ENCODE measurements at regions not wholly inside any gene's neighbourhood (a gene's known extent, or its start where the extent isn't known, plus 50 kb on each side); places are given as distances from the start of the nearest gene placed in this dataset.

DNA sequence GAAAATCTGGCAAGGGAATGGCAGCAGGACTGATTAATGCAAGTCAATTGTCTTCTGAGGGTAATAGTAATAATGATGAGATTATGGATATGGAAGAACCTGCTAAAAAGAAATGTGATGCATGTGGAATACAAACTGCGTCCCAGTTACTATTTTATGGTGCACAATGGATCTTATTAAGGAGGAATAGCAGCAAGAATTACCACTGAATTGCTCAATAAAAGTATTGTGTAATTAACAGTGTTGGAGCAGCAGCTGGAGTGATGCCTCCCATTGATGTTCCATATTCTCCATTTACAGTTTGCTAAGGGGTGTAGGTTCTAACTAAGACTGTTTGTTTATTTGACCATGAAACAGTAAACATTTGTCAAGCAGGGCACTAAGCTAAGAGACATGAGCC is 167.9 kb downstream of the HRH4 start:
- no peak for DNase-seq

DNA sequence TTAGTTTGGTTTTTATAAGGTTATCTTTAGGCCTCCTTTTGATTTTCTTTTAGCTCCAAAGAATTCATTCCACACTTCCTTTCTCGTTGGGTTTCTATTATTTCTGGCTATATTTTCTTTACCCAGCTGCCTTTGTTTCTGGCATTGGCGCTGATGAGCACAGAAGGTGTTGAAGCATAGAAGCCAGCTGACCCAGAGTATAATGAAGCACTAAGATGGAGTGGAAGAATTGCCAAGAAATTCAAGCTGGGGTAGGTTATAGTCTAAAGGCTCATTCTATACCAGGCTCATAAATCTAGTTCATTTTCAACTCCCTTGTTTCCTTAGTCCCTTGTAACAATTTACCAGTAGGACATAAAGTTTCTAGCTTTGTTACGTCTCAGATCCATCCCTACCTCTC is 169.5 kb downstream of the HRH4 start:
- peak; percentile 61 for DNase-seq

DNA sequence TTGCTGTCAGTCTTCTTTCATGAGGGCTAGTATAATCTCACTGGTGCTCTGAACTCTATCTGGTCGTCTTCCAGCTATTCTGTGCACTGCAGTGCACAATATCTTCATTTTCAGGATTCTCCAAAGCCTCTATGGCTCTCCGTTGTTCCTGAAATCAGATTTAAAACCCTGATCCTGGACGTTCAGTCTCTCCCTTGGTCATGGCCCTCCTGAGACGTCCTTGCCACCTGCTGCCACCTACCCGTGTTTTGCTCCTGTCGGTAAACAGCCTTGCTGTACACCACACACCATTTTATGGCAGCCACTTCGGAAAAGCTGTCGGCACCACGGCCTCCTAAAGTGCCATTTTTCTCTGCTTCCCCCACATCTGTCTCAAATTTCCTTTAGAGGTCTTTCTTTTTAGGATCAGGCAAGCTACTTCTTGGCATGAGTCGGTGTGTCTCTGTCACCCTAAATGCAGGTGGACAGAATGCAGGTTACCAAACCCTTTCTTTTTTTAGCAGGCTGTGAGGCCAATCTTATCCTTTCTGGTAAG is 170.0 kb downstream of the HRH4 start:
- DNase-seq, result no peak

DNA sequence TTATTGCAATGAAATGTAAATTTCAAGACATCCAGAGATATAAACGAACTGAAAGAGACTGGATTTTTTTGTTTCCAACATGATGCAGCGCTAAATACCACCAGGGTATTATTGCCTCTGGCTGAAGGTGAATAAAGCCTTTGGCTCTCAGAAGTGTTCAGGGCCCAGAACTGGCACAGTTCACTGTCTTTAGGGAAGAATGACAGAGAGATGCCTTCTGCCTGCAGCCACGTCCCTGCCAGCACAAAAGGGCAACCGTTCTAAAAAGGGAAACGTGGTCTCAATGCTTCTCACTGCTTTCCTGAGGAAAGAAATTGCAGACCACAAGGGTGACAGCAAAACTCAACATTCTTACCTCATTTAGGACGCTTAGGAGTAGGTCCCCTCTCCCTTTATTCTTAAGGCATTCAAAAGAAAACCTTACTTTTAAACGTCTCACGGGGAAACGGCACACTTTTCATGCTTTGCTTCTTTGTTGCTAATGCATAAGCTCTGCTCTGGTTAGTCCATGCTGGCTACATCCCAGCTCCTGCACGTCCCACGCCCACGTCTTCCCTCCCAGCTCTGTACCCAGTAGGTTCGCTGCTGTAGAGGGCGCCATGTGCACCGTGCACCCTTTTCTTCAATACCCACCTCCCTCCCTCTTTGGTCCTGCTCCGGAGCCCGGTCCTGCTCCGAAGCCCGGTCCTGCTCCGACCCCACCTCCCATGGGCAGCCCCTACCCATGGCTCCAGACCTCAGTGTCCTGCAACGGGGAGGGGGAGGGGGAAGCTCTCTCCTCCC is 171.0 kb downstream of the HRH4 start:
- peak; percentile 55 for DNase-seq

DNA sequence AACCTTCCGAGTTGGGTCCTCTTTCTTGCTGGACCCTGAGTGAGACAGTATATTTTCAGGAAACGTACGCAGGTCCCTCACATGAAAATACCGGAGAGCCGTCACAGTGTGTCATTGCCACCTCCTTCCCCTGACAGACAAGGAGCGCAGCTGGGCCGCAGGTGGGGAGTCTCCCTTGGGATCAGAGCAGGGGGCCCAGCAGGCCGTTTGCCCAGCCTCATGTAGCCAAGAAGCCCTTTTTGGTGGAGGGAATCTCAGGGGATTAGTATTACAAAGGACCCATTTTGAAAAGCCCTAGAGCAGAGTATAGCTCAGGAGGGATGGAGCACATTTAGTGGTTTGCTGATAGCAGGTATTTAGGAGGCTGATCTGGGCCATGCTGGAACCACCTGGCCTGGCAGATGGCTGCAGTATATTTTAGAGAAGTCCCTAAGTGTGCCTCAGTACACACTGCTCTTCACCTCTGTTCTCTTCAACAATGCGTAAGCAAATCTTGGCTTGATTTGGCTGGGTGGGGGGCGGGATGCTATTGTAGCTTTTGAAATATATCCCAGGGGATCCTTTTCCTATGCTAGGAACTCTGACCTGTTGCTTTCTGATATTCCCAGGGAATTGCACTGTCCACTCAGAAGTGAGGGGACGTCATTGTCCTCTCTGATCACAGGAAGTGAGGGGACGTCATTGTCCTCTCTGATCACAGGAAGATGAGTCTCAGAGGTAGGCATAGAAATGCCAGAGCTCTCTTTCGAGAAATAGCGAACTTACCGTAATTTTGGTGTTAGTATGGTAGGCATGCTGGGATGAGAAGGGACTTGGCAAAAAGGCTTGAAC is 171.9 kb downstream of the HRH4 start:
- no peak for DNase-seq

DNA sequence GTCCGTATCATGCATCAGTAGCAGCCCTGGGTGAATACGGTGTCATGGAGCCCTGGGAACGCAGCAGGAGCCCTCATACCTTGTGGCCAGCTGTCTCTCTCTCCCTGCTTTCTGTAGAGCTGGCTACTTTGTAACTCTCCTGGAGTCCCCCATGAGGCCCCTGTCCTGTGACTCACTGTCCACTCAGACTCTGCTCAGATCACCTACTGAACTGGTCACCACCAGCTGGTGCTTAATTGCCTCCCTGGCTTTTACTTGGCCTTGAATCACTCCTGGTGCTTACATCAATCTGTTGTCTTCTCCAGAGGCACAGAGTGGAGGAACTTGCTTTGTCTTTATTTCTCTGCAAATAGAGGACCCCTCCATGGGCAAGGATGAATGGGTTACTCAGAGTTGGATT is 172.7 kb downstream of the HRH4 start:
- DNase-seq, result no peak

DNA sequence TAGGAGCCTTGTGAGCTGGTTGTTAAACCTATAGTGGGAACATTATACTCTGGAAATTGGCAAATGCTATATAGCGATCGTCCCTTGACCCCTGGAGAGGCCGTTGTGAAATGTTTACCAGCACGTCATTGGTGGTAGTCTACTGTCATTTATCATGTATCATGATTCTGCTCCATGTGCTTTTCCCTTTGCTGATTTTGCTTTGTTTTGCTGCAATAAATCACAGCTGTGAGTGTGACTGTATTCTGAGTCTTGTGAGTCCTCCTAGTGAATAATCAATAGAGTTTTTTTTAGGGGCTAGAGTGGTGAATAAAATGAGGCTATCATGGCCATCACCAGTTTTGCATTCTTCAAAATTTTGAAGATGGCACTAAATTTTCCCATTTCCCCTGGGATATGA is 189.1 kb downstream of the HRH4 start:
- DNase-seq, result no peak

DNA sequence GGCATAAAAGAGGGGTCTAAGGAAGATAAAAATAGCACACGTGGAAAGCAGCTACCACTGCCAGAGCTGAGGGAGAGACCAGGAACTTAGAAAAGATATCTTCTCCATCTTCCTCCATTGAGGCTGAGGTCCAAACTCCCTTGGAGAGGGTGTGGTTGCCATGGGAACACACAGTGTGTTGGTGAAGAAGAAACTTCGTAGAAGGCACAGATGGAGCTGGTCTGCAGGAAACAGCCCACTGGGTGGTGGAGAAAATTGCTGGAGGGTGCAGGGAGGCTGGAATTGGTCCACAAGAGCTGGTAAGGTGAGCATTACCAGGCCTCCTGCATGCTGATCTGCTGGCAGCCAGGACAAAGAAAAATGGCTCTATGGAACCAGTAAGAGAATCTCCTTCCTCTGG is 191.0 kb downstream of the HRH4 start:
- DNase-seq, result no peak

DNA sequence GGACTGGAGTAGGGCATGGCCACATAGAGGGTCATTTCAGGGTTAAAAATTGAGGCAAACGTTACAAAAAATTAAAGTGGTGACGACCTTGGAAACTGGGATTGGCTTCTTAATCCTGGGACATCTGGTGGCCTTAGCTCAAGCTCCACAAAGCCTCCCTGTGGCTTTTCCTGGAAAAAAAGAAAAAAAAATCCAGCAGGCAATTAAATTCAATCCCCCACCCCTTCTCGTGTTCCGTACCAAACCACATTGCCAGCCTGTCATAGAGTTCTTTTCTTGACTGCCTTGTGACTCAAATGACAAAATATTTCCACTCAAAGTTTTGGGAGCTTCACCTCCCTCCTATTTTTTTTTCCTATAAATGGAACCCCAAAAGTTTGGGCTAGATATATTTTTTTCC is 195.6 kb downstream of the HRH4 start:
- DNase-seq, result no peak

DNA sequence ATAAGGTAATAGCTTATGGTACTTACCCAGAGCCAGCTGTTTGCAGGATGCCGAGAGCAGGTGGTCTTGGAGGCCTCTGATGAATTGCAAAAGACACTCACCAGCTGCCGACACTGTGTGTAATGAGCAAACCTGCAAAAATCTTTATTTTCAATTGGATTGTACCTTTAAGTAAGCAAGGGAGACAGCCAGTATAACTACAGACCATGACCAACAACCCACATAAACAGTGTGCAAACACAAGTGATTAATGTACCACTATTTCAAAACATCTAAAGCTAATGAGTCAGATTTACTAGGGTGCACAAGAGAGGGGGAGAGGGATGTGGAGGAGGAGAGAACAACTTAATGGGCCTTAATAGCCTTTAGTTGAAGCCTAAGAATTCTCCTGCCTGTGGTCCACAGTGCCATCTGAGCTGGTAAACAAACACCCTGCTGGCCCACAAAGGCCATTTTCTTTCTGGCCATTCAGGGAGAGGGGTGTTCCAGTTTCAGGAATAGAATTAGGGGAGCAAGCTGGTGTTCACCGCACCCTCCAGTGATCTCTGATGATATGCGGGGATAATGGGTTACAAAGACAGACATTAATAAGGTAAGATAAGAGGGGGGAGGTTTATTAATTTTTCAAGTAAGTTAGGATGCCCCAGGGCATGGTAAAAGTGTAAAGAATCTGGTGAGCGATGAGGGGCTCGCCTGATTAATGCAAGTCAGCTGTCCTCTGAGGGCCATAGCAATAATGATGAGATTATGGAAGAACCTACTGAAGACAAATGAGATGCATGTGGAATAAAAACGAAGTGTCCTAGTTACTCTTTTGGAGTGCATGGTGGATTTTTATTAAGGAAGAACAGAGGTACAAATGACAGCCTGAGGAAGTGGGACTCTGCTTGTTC is 196.4 kb downstream of the HRH4 start:
- DNase-seq, result no peak

DNA sequence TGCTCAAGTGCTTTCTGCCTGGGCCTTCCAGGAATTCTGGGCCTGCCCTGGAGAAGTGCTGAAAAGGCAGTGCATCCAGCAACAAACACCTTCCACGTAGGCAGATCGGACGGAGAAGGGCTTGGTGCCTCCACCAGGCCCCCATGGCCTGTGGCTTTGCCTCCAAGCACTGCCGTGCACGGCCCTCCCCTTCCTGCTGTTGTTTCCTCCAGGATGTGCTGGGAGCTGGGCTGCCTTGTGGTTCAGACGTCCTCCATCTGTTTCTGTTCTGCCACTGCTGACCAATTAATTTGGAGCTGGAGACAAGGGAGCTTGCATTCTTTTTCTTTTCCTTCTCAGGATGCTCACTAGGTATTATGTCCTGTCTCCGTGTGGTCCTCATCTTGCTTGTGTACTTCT is 197.0 kb downstream of the HRH4 start:
- no peak for DNase-seq

DNA sequence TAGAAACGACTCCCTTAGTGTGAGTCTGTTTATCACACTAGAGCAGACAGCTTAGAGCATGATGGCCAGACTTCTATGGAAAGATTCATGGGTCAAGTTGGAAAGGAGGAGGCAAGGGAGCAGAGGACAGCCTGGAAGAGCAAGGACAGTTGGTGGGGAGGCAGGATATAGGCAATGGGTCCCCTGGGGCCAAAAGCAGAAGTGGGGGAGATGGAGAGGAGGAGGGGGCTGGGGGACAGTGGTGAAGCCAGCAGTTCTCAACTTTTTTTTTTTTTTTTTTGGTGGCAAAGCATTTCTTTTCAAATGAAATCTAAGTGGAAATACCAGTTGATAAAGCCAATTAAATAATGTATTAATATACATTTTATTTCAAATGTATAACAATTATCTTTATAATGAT is 197.9 kb downstream of the HRH4 start:
- DNase-seq, result no peak

DNA sequence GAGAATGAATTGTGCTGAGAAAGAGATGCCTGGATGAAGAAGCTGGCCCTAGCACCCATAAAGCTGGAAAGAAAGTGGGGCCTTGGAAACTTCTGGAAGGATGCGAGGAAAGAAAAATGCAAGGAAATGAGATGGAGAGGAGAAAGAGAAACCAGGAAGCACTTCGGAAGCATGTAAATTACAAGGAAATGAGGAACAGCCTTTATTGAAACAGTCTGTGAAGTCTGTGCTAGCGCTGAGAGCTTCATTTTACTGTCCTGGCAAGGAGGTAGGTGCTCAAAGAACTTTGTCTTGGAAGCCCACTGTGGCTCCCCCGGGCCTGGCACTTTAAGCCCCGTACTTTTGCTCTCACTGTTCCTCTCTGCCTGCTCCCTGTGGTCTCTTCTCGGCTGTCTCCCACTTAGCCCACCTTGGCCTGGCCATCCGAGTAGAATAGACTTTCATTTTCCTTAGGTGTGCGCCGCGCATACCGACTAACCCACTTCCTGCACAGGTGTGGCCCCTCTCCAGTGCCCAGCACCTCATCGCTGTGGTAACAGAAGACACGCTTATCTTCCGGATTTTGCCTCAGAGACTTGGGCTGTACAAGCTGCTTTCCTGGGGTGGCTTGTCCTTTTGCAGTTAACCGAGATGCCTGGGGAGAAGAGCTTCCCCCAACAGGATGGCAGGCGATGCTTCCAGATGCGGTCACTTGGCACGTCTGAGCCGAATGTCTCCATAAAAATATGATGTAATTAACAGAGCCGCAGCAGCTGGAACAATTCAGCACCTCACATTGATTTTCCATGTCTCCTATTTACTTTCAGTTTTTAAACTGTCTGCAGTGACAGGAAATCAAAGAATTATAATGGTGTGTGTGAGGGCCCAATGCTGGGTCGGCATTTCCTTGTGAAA is 199.6 kb downstream of the HRH4 start:
- DNase-seq, result no peak

DNA sequence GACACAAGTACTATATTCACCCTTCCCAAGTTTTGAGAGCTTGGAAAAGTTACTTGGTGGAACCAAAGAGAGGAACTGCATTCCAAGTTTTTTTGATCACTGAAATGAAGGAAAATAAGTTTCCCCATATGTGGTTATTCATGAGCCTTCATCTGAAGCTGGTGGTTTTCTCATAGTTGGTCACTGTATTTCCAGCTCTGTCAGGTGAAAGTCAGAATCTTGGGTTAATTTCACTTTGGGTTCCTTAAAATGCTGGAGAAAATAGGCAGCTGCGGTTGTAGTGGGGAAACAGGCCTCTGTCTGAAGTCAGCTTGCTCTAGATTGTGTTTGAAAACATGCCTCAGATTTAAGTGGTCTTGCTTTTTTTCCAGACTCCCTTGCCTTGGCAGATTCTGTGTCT is 200.5 kb downstream of the HRH4 start:
- no peak for DNase-seq

DNA sequence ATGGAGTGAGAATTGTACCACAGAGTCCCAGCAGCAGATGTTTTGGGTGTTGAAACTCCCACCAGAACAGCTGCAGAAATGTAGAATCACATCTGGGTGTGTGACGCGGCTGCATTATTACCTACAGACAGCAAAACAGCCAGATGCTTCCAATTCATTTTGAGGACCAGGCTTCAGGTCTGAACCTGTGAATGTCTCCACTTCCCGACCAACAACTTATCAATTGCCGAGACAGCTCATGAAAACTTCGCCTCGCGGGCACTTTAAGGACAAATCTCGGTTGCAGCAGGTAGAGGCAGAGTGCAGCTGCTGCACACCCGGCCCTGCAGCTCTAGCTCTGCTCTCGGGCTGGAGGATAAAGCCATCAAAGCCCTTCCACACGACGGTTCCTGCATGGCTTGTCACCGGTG is 202.0 kb downstream of the HRH4 start:
- no peak for DNase-seq

DNA sequence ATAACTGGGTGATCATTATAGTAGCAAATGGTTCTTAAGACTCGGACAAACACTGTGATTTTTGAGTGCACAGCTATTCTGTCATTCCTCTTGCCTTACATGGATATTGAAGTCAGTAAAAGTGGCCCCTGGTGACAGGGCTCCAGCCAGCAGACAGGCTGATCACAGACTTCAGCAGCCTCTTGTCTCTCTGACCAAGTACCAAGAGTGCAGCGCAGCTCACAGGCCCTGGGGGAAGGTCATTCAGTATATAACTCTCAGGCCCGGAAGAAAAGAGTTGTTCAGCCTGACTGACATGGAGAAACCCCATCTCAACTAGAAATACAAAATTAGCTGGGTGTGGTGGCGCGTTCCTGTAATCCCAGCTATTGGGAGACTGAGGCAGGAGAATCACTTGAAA is 202.6 kb downstream of the HRH4 start:
- no peak for DNase-seq

DNA sequence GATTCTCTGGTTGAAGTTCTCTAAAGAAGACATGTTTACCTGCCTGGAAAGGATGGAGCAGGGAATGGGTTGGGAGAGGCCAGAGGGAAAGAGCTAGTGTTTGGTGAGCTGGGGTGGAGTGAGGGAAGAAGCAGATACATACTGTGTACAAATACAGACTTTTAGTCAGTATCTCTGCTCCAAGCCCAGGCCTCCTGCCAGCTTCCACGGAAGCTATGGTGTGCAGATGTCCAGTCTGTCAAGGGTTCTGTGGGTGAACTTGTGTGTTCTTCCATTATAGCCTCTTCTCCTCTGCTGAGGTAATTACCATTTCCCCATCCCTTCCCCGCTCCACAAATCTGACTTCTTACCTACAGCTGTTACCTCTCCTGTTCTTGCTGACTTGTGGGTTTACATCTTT is 208.6 kb downstream of the HRH4 start:
- no peak for DNase-seq

DNA sequence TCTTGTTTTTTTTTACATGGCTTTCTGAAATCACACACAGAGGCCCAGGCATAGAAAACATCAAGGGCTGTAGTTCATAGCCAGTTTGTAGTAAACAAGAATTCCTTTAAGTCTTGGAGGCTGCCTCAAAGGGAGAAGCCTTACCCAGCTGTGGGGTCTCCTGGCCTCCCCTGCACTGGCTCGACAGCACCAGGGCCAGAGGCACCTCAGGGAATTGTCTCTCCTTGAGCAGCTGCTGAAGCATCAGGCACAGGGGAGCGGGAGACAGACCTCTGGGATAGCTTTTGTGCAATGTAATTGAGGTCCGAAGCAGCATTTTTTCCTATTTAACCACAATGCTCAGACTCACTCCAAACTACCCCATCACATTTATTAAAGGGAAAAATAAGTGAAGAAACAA is 209.1 kb downstream of the HRH4 start:
- DNase-seq, result no peak

DNA sequence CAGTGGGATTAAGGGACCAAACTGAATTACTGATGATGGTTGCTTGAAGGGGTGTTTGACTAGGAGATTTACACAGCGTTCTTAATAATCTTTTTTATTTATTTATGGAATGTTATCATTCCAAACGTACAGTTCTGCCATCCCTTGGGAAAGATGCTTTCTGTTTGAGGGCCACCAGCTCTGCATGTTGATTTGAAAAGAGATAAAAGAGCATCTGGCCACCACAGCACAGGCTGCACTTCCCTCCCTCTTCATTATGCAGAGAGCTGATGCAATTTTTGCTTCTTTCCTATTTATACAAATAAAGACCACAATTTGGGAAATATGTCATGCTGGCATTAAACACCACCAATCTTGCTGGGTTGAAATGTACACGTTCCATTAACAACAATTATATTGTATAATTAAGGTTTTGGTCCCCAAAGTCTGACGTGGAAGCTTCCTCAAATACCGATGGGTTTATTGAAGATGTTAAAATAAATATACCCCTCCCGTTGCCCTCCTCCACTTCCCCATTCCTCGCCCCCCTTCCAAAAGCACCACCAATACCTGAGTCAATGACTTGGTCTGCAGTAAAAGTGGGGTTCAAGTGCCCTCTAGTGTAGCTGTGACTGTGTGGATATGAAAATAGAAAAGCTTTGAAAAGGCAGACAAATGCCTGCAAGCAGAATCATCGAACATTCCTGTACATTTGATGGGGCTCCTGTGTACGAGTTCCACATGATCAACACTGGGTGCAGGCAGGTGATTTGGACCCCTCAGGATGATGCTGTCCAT is 211.9 kb downstream of the HRH4 start:
- DNase-seq, result no peak

DNA sequence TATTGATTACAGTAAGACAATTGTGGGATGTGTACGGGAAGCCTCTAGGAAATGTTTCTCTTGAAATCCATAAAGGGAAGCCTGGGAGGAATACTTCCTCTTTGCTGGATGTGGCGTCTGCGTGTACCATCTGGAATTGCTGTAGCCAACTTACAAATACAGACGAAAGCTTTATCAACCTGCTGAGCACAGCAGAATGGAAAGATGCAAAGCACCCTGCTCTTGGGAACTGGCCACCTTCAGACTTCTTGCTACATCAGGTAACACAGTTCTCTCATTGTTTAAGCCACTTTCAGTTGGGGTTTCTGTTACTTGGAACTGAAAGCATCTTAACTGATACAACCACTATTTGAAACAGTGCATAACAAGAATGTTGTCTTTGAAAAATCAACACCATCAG is 213.8 kb downstream of the HRH4 start:
- no peak for DNase-seq

DNA sequence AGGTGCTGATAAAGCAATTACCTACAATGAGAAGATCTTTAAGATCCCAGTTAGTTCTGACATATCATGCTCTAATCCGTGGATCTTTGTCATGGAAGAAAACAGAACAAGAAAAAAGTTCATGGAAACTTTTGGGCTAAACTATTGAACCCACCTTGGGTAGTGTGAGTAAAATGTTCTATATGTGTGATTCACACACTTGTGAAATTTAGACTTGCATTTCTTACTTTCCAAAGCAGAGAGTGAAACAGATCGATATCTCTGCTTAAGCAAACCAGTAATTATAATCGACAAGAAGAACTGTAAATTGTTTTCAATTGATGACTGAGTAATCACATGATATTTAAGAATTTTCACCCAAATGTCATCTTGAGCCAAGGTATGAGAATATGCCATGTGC is 214.2 kb downstream of the HRH4 start:
- DNase-seq, result no peak
